Testis (tissue), 2 donors: ENCODE measurements at regions not wholly inside any gene's neighbourhood (a gene's known extent, or its start where the extent isn't known, plus 50 kb on each side); places are given as distances from the start of the nearest gene placed in this dataset.

Experiments
- POLR2A ChIP-seq: fragments of 450-650 bp; IDR thresholded peaks from one replicate; pipeline ENCODE4 v1.6.1; 2017; ENCODE audit warnings: antibody characterized with exemption, mild to moderate bottlenecking, moderate library complexity
- TF ChIP-seq, protein P1 (sequence below), 3 experiments: fragments of 450-650 bp in 2 of 3; fragments of 200-600 bp in 1 of 3; sonication (generic) in 1 of 3; IDR thresholded peaks; one replicate each; pipeline ENCODE4 v1.5.1; 2016 to 2019; ENCODE audit warnings: antibody characterized with exemption in 3 of 3, mild to moderate bottlenecking in 2 of 3, moderate library complexity in 1 of 3

DNA sequence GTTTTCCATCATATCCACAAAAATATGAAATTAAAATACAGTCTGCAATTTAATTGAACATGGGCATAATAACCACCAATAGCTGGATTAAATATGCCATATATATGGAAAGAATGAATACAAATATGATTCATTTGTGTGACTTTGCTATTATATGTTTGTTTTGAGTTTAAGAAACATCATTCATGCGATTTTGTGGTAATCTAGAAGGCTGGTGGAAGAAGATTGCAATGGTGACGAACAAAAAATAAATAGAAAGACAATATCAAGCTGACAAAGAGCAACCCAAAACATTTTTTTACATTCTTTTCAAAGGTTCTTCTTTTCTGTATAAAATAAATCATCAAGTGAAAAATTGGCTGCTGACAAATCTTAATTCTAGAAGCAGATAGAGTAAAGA is 610.0 kb downstream of the MAT2B start:
- TF ChIP-seq, protein P1, sequence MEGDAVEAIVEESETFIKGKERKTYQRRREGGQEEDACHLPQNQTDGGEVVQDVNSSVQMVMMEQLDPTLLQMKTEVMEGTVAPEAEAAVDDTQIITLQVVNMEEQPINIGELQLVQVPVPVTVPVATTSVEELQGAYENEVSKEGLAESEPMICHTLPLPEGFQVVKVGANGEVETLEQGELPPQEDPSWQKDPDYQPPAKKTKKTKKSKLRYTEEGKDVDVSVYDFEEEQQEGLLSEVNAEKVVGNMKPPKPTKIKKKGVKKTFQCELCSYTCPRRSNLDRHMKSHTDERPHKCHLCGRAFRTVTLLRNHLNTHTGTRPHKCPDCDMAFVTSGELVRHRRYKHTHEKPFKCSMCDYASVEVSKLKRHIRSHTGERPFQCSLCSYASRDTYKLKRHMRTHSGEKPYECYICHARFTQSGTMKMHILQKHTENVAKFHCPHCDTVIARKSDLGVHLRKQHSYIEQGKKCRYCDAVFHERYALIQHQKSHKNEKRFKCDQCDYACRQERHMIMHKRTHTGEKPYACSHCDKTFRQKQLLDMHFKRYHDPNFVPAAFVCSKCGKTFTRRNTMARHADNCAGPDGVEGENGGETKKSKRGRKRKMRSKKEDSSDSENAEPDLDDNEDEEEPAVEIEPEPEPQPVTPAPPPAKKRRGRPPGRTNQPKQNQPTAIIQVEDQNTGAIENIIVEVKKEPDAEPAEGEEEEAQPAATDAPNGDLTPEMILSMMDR (IDR thresholded peaks at IDR 0.05) = no peak
- no peak for TF ChIP-seq POLR2A
